ENCODE measurements at regions not wholly inside any gene's neighbourhood (a gene's known extent, or its start where the extent isn't known, plus 50 kb on each side); places are given as distances from the start of the nearest gene placed in this dataset.

DNA sequence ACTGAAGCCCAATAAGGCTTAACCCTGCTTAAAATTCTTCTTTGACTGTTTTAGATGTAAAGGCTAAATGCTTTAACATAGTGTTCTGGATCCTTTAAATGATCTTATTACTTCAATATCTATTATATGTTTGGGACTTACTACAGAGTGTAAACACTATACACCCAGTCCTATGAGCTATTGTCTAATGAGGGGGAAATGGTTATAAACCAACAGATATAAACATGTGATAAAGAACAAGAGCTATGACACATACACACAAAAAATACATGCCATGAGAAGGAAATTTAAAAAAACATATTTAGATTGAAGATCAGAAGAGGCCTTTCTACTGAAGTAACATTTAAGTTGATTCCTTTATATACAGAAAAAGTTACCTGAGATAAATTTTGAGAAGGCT, 505.1 kb downstream of the FOXG1 start:
- Mint-ChIP-seq H3K27me3 (no peaks in the 10 kb centered on the region), H3K4me3 (no peak overlapping the region), H3K4me1 (no peaks in the 10 kb centered on the region), H3K27ac (no peak overlapping the region), H3K36me3 (no peaks in the 10 kb centered on the region), H3K9me3 (peaks cover 0 to 20% (median 5%) of the 10 kb centered on the region in 8 donors)
- no peak overlapping the region for H3K4me3 ChIP-seq (ENCODE audit: low read length in 2 of 2)
- no peak overlapping the region for H3K27ac ChIP-seq (ENCODE audit: low read depth, low read length)
- no peaks in the 10 kb centered on the region for H3K36me3 ChIP-seq (ENCODE audit: insufficient read depth, low read length)
- POLR2A ChIA-PET (ENCODE audit: partially characterized antibody): no interaction called here
- no peaks in the 10 kb centered on the region for H3K4me1 ChIP-seq (ENCODE audit: insufficient read depth, low read length)
- intact Hi-C loops (cut with micrococcal nuclease): no loop called here
- H3K27me3 ChIP-seq (ENCODE audit: insufficient read depth, low read length): no peaks in the 10 kb centered on the region
- CTCF ChIA-PET (ENCODE audit: partially characterized antibody): no interaction called here
- no peak for DNase-seq
- no peaks in the 10 kb centered on the region for H3K9me3 ChIP-seq (ENCODE audit: control insufficient read depth in 1 of 2, low read length in 2 of 2)

- no peaks in the 10 kb centered on the region for H3K36me3 ChIP-seq (ENCODE audit: insufficient read depth, low read length)
- POLR2A ChIA-PET (ENCODE audit: partially characterized antibody): no interaction called here
- Mint-ChIP-seq H3K36me3 (no peaks in the 10 kb centered on the region), H3K27me3 (no peaks in the 10 kb centered on the region), H3K4me3 (no peak overlapping the region), H3K4me1 (no peaks in the 10 kb centered on the region), H3K9me3 (peaks cover 0 to 16% (median 4%) of the 10 kb centered on the region in 8 donors), H3K27ac (no peak overlapping the region)
- CTCF ChIA-PET (ENCODE audit: partially characterized antibody): no interaction called here
- intact Hi-C loops (cut with micrococcal nuclease): no loop called here
- no peak overlapping the region for H3K27ac ChIP-seq (ENCODE audit: low read depth, low read length)
- no peak overlapping the region for H3K4me3 ChIP-seq (ENCODE audit: low read length in 2 of 2)
- DNase-seq: no peak
- no peaks in the 10 kb centered on the region for H3K9me3 ChIP-seq (ENCODE audit: control insufficient read depth in 1 of 2, low read length in 2 of 2)
- no peaks in the 10 kb centered on the region for H3K4me1 ChIP-seq (ENCODE audit: insufficient read depth, low read length)
- H3K27me3 ChIP-seq (ENCODE audit: insufficient read depth, low read length): no peaks in the 10 kb centered on the region
Observed at GRCh38 chr14:29273513-29273912, 506.9 kb downstream of the FOXG1 start.

GRCh38 chr14:29274890-29275596, 508.5 kb downstream of the FOXG1 start:
- Mint-ChIP-seq H3K27ac (no peak overlapping the region), H3K4me3 (no peak overlapping the region), H3K36me3 (no peaks in the 10 kb centered on the region), H3K9me3 (peaks cover 0 to 20% (median 6%) of the 10 kb centered on the region in 8 donors), H3K4me1 (no peaks in the 10 kb centered on the region), H3K27me3 (no peaks in the 10 kb centered on the region)
- no peaks in the 10 kb centered on the region for H3K9me3 ChIP-seq (ENCODE audit: control insufficient read depth in 1 of 2, low read length in 2 of 2)
- no peaks in the 10 kb centered on the region for H3K4me1 ChIP-seq (ENCODE audit: insufficient read depth, low read length)
- H3K4me3 ChIP-seq (ENCODE audit: low read length in 2 of 2): no peak overlapping the region
- H3K36me3 ChIP-seq (ENCODE audit: insufficient read depth, low read length): no peaks in the 10 kb centered on the region
- POLR2A ChIA-PET (ENCODE audit: partially characterized antibody): no interaction called here
- no peaks in the 10 kb centered on the region for H3K27me3 ChIP-seq (ENCODE audit: insufficient read depth, low read length)
- CTCF ChIA-PET (ENCODE audit: partially characterized antibody): no interaction called here
- no peak overlapping the region for H3K27ac ChIP-seq (ENCODE audit: low read depth, low read length)
- intact Hi-C loops (cut with micrococcal nuclease): no loop called here
- DNase-seq: no peak

- Histone ChIP-seq H3K27me3 (ENCODE audit: insufficient read depth, low read length) (no peaks in the 10 kb centered on the region), H3K4me3 (ENCODE audit: low read length in 2 of 2) (no peak overlapping the region), H3K36me3 (ENCODE audit: insufficient read depth, low read length) (no peaks in the 10 kb centered on the region), H3K9me3 (ENCODE audit: control insufficient read depth in 1 of 2, low read length in 2 of 2) (no peaks in the 10 kb centered on the region), H3K4me1 (ENCODE audit: insufficient read depth, low read length) (no peaks in the 10 kb centered on the region), H3K27ac (ENCODE audit: low read depth, low read length) (no peak overlapping the region)
- intact Hi-C loops (cut with micrococcal nuclease): no loop called here
- no peak overlapping the region for H3K27ac Mint-ChIP-seq
- ChIA-PET CTCF (ENCODE audit: partially characterized antibody) (no interaction called here), POLR2A (ENCODE audit: partially characterized antibody) (no interaction called here)
- no peak overlapping the region for H3K4me3 Mint-ChIP-seq
- H3K36me3 Mint-ChIP-seq: no peaks in the 10 kb centered on the region
- no peaks in the 10 kb centered on the region for H3K27me3 Mint-ChIP-seq
- peaks cover 0 to 18% (median 4%) of the 10 kb centered on the region in 8 donors for H3K9me3 Mint-ChIP-seq
- H3K4me1 Mint-ChIP-seq: no peaks in the 10 kb centered on the region
- no peak for DNase-seq
Observed at GRCh38 chr14:29278301-29279263, 512.0 kb downstream of the FOXG1 start.

DNA sequence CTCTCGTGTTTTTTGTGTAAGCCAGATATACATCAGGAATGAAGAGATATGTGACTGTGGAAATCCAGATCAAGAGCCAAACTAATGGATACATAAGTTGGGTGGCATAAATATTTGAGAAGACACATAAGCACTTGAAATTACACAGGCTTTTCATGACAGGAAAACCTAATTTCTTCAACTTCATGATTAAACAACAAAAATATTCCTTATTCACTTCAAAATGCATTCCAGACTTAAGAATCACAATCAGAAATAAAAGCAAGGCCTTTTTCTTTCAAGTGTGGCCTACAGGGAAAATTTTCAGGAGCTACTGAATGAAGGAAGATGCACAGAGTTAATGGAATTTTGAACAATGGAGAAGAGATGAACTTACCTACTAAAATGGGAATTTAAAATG, 515.6 kb downstream of the FOXG1 start:
- CTCF ChIA-PET (ENCODE audit: partially characterized antibody): no interaction called here
- intact Hi-C loops (cut with micrococcal nuclease): no loop called here
- Mint-ChIP-seq H3K27ac (no peak overlapping the region), H3K4me3 (no peak overlapping the region), H3K4me1 (no peaks in the 10 kb centered on the region), H3K9me3 (peaks cover 0 to 18% (median 5%) of the 10 kb centered on the region in 8 donors), H3K36me3 (no peaks in the 10 kb centered on the region), H3K27me3 (no peaks in the 10 kb centered on the region)
- H3K4me1 ChIP-seq (ENCODE audit: insufficient read depth, low read length): no peaks in the 10 kb centered on the region
- H3K9me3 ChIP-seq (ENCODE audit: control insufficient read depth in 1 of 2, low read length in 2 of 2): no peaks in the 10 kb centered on the region
- POLR2A ChIA-PET (ENCODE audit: partially characterized antibody): no interaction called here
- no peak overlapping the region for H3K27ac ChIP-seq (ENCODE audit: low read depth, low read length)
- no peak overlapping the region for H3K4me3 ChIP-seq (ENCODE audit: low read length in 2 of 2)
- no peaks in the 10 kb centered on the region for H3K36me3 ChIP-seq (ENCODE audit: insufficient read depth, low read length)
- no peaks in the 10 kb centered on the region for H3K27me3 ChIP-seq (ENCODE audit: insufficient read depth, low read length)
- DNase-seq: no peak

GRCh38 chr14:29290441-29290840, 523.9 kb downstream of the FOXG1 start:
- intact Hi-C loops (cut with micrococcal nuclease): no loop called here

DNA sequence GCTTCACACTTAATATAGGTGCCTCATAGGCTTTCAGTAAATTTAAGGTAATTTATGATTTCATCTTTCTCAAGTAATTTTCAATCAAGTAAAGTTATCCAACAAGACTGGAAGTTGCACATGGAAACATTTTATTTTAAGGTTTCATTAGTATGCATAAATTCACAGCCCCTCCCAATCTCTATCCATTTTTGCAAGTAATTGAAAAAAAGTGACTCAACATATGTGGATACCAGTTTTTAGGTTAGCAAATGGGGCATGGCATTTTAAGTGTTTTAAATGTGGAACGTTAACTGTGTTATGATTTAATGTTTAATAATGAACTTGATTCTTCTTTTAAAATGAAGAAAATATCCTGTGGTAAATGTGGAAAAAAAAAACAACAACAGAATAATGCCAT, 532.8 kb downstream of the FOXG1 start:
- Histone ChIP-seq H3K27me3 (ENCODE audit: insufficient read depth, low read length) (no peaks in the 10 kb centered on the region), H3K4me3 (ENCODE audit: low read length in 2 of 2) (no peak overlapping the region), H3K27ac (ENCODE audit: low read depth, low read length) (no peak overlapping the region), H3K36me3 (ENCODE audit: insufficient read depth, low read length) (no peaks in the 10 kb centered on the region), H3K4me1 (ENCODE audit: insufficient read depth, low read length) (no peaks in the 10 kb centered on the region), H3K9me3 (ENCODE audit: control insufficient read depth in 1 of 2, low read length in 2 of 2) (peaks cover 0 to 5% of the 10 kb centered on the region in 2 donors)
- ChIA-PET POLR2A (ENCODE audit: partially characterized antibody) (no interaction called here), CTCF (ENCODE audit: partially characterized antibody) (no interaction called here)
- intact Hi-C loops (cut with micrococcal nuclease): no loop called here
- Mint-ChIP-seq H3K9me3 (peaks cover 7 to 38% (median 19%) of the 10 kb centered on the region in 8 donors), H3K4me1 (no peaks in the 10 kb centered on the region), H3K27me3 (no peaks in the 10 kb centered on the region), H3K27ac (no peak overlapping the region), H3K36me3 (no peaks in the 10 kb centered on the region), H3K4me3 (no peak overlapping the region)
- no peak for DNase-seq

More at GRCh38 chr14:29290441-29290840, 523.9 kb downstream of the FOXG1 start:
- no peaks in the 10 kb centered on the region for H3K36me3 ChIP-seq (ENCODE audit: insufficient read depth, low read length)
- H3K27me3 ChIP-seq (ENCODE audit: insufficient read depth, low read length): no peaks in the 10 kb centered on the region
- Mint-ChIP-seq H3K9me3 (peaks cover 0 to 37% (median 25%) of the 10 kb centered on the region in 8 donors), H3K27me3 (no peaks in the 10 kb centered on the region), H3K27ac (no peak overlapping the region), H3K4me1 (no peaks in the 10 kb centered on the region), H3K36me3 (no peaks in the 10 kb centered on the region), H3K4me3 (no peak overlapping the region)
- no peak overlapping the region for H3K27ac ChIP-seq (ENCODE audit: low read depth, low read length)
- CTCF ChIA-PET (ENCODE audit: partially characterized antibody): no interaction called here
- peaks cover 0 to 13% of the 10 kb centered on the region in 2 donors for H3K9me3 ChIP-seq (ENCODE audit: control insufficient read depth in 1 of 2, low read length in 2 of 2)
- POLR2A ChIA-PET (ENCODE audit: partially characterized antibody): no interaction called here
- no peak overlapping the region for H3K4me3 ChIP-seq (ENCODE audit: low read length in 2 of 2)
- no peak for DNase-seq
- no peaks in the 10 kb centered on the region for H3K4me1 ChIP-seq (ENCODE audit: insufficient read depth, low read length)

Measured in CD4-positive, alpha-beta memory T cell (primary cell).